HepG2 (cell line): ENCODE measurements at regions not wholly inside any gene's neighbourhood (a gene's known extent, or its start where the extent isn't known, plus 50 kb on each side); places are given as distances from the start of the nearest gene placed in this dataset.

ENCODE experiments used
- CHD2 ChIP-seq: IDR thresholded peaks from 2 replicates; pipeline ENCODE4 v1.6.1; 2011; ENCODE audit warnings: low read depth, low read length, improper control_type of control experiment
- HIVEP1 ChIP-seq: sonication (generic); formaldehyde crosslinking; IDR thresholded peaks from 2 replicates; pipeline ENCODE4 v1.4.0; 2020; ENCODE audit warnings: mild to moderate bottlenecking, missing genetic modification reagents
- MYC ChIP-seq: sonication (generic); formaldehyde crosslinking; IDR thresholded peaks from 2 replicates; pipeline ENCODE4 v1.9.0; 2021; ENCODE audit warnings: missing genetic modification reagents, borderline replicate concordance
- YY1 ChIP-seq: IDR thresholded peaks from 2 replicates; pipeline ENCODE4 v1.6.1; 2011; ENCODE audit warnings: low read length, low read depth, moderate library complexity, mild to moderate bottlenecking; ENCODE audit not compliant: insufficient read depth, insufficient replicate concordance
- ZNF121 ChIP-seq: sonication (generic); formaldehyde crosslinking; IDR thresholded peaks from 2 replicates; pipeline ENCODE4 v1.5.0; 2020; ENCODE audit warnings: mild to moderate bottlenecking, missing genetic modification reagents
- ZNF180 ChIP-seq: sonication (generic); formaldehyde crosslinking; IDR thresholded peaks from 2 replicates; pipeline ENCODE4 v1.4.0; 2020; ENCODE audit warnings: low read depth, missing genetic modification reagents, borderline replicate concordance
- ZNF674 ChIP-seq: sonication (generic); formaldehyde crosslinking; IDR thresholded peaks from 2 replicates; pipeline ENCODE4 v1.5.0; 2020; ENCODE audit warnings: low read depth, mild to moderate bottlenecking, missing genetic modification reagents
- ZNF691 ChIP-seq: sonication (generic); formaldehyde crosslinking; IDR thresholded peaks from 2 replicates; pipeline ENCODE4 v1.4.0; 2020; ENCODE audit warnings: missing genetic modification reagents, low read depth, mild to moderate bottlenecking, borderline replicate concordance
- TF ChIP-seq, protein P1 (sequence below): IDR thresholded peaks from 2 replicates; pipeline ENCODE4 v1.6.1; 2016

DNA sequence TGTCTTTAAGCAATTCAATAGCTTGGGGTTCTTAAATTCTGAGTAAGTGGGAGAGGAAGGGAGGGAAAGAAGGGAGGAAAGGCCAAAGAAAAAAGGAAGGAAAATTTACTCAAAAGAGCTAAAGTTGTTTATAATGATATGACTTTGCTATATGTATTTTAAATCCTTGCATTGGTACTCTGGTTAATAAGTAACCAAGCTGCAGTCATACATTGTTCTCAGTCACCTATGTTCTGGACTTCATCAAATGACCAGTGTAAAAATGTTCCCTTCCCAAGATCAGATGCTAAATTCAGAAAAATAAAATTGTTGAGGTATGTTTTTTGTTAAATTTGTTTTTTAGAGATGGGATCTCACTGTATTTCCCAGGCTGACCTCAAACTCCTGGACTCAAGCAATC is 259.9 kb upstream of the CPNE8 start:
- TF ChIP-seq, protein P1, sequence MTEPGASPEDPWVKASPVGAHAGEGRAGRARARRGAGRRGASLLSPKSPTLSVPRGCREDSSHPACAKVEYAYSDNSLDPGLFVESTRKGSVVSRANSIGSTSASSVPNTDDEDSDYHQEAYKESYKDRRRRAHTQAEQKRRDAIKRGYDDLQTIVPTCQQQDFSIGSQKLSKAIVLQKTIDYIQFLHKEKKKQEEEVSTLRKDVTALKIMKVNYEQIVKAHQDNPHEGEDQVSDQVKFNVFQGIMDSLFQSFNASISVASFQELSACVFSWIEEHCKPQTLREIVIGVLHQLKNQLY (CRISPR knock-in tag), result no peak
- TF ChIP-seq ZNF180 (no peak), ZNF691 (CRISPR knock-in tag) (no peak), HIVEP1 (CRISPR knock-in tag) (no peak), CHD2 (no peak), ZNF121 (CRISPR knock-in tag) (no peak), MYC (no peak), YY1 (no peak), ZNF674 (no peak)
